Neural cell (in vitro differentiated cells): ENCODE measurements at regions not wholly inside any gene's neighbourhood (a gene's known extent, or its start where the extent isn't known, plus 50 kb on each side); places are given as distances from the start of the nearest gene placed in this dataset.

Experiments
- H2AFZ ChIP-seq: fragments of 200-600, 300-800 bp; sonication (generic), shearing (Covaris generic); 2 replicates; pipeline ENCODE4 v1.6.0; 2014; ENCODE audit warnings: low read depth, mild to moderate bottlenecking, antibody characterized with exemption, low read length, moderate library complexity
- H3F3A ChIP-seq: fragments of 200-600 bp; shearing (Covaris generic); 2 replicates; pipeline ENCODE4 v1.6.1; 2016; ENCODE audit warnings: mild to moderate bottlenecking, moderate library complexity, mixed read lengths, antibody characterized with exemption, low read length; ENCODE audit not compliant: insufficient read depth, poor library complexity, severe bottlenecking
- H3K27ac ChIP-seq: fragments of 200-600, 300-800 bp; sonication (generic), shearing (Covaris generic); 2 replicates; pipeline ENCODE4 v1.5.1; 2014; ENCODE audit warnings: mild to moderate bottlenecking, low read length, moderate library complexity
- H3K27me3 ChIP-seq: fragments of 300-800, 200-600 bp; sonication (generic), shearing (Covaris generic); 2 replicates; pipeline ENCODE4 v1.6.0; 2014; ENCODE audit warnings: mild to moderate bottlenecking, low read depth, low read length, moderate library complexity; ENCODE audit not compliant: insufficient read depth
- H3K36me3 ChIP-seq: fragments of 300-800, 200-600 bp; sonication (generic), shearing (Covaris generic); 2 replicates; pipeline ENCODE4 v1.5.1; 2014; ENCODE audit warnings: mild to moderate bottlenecking, antibody characterized with exemption, low read length, moderate library complexity; ENCODE audit not compliant: insufficient read depth
- H3K4me2 ChIP-seq: fragments of 300-800, 200-600 bp; sonication (generic), shearing (Covaris generic); 2 replicates; pipeline ENCODE4 v1.6.0; 2014; ENCODE audit warnings: mild to moderate bottlenecking, low read length
- H3K4me3 ChIP-seq: fragments of 300-800, 200-600 bp; sonication (generic), shearing (Covaris generic); 2 replicates; pipeline ENCODE4 v1.5.1; 2014; ENCODE audit warnings: mild to moderate bottlenecking, low read length, moderate library complexity
- H3K79me2 ChIP-seq: fragments of 200-600 bp; shearing (Covaris generic); replicated peaks from 2 replicates; pipeline ENCODE4 v1.6.0; 2014; ENCODE audit warnings: mild to moderate bottlenecking, low read length, moderate library complexity; ENCODE audit not compliant: insufficient read depth
- H3K9ac ChIP-seq: fragments of 300-800, 200-600 bp; sonication (generic), shearing (Covaris generic); 2 replicates; pipeline ENCODE4 v1.6.1; 2016; ENCODE audit warnings: mild to moderate bottlenecking, low read length, mixed read lengths
- H3K9me2 ChIP-seq: fragments of 200-600 bp; shearing (Covaris generic); 2 replicates; pipeline ENCODE4 v1.6.1; 2016; ENCODE audit warnings: mild to moderate bottlenecking, low read length, mixed read lengths; ENCODE audit not compliant: insufficient read depth
- H3K9me3 ChIP-seq: fragments of 200-600, 300-800 bp; sonication (generic), shearing (Covaris generic); 2 replicates; pipeline ENCODE4 v1.6.1; 2016; ENCODE audit warnings: mild to moderate bottlenecking, mixed run types, low read length, moderate library complexity, mixed read lengths
- H4K20me1 ChIP-seq: fragments of 200-600 bp; shearing (Covaris generic); 2 replicates; pipeline ENCODE4 v1.6.1; 2016; ENCODE audit warnings: mild to moderate bottlenecking, mixed run types; ENCODE audit not compliant: insufficient read depth
- CTCF ChIP-seq: fragments of 450-650 bp; IDR thresholded peaks from 2 replicates; pipeline ENCODE4 v1.5.1; 2014; ENCODE audit warnings: antibody characterized with exemption, mild to moderate bottlenecking, moderate library complexity; ENCODE audit not compliant: poor library complexity, severe bottlenecking
- EP300 ChIP-seq: fragments of 450-650 bp; conservative IDR thresholded peaks from 2 replicates; pipeline ENCODE4 v1.6.1; 2014; ENCODE audit warnings: antibody characterized with exemption, mild to moderate bottlenecking, moderate library complexity; ENCODE audit not compliant: poor library complexity, severe bottlenecking
- EZH2 ChIP-seq: fragments of 200-600, 300-800 bp; shearing (Covaris generic), sonication (generic); IDR thresholded peaks from 2 replicates; pipeline ENCODE4 v1.6.1; 2014; ENCODE audit warnings: antibody characterized with exemption, low read length, borderline replicate concordance, mild to moderate bottlenecking; ENCODE audit not compliant: insufficient read depth, poor library complexity, severe bottlenecking
- MXI1 ChIP-seq: fragments of 450-650 bp; conservative IDR thresholded peaks from 2 replicates; pipeline ENCODE4 v1.6.1; 2014; ENCODE audit warnings: antibody characterized with exemption, mild to moderate bottlenecking; ENCODE audit not compliant: poor library complexity, severe bottlenecking
- POLR2AphosphoS5 ChIP-seq: IDR thresholded peaks from 2 replicates; pipeline ENCODE4 v1.6.1; 2012
- RAD21 ChIP-seq: fragments of 450-650 bp; conservative IDR thresholded peaks from 2 replicates; pipeline ENCODE4 v1.6.1; 2014; ENCODE audit warnings: antibody characterized with exemption, mild to moderate bottlenecking, moderate library complexity
- REST ChIP-seq: IDR thresholded peaks from 2 replicates; pipeline ENCODE4 v1.6.1; 2012; ENCODE audit warnings: borderline replicate concordance
- SMC3 ChIP-seq: fragments of 450-650 bp; conservative IDR thresholded peaks from 2 replicates; pipeline ENCODE4 v1.6.1; 2014; ENCODE audit warnings: antibody characterized with exemption, mild to moderate bottlenecking, moderate library complexity; ENCODE audit not compliant: poor library complexity
- TAF1 ChIP-seq: IDR thresholded peaks from 2 replicates; pipeline ENCODE4 v1.6.1; 2012; ENCODE audit warnings: low read depth

DNA sequence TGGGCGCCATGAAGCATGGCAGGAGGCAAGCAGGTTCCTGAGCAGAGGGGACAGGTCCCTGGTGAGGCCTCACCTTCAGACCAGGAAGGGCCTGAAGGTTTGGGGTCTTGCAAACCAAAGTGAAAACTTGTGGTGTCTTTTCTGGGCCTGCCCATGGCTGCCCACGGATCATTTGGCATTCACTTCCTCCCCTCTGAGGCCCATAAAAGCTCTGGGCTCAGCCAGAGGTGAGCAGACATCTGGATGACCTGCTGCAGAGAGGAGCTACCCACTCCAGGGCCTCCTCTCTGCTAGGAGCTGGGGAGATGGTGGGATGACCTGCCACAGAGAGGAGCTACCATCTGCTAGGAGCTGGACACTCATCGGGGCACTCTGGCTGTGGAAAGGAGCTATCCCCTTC, 112.9 kb upstream of the TMEM18 start:
- Histone ChIP-seq H2AFZ (no peak overlapping the region), H3K27ac (no peak overlapping the region), H3K9me2 (no peaks in the 10 kb centered on the region), H3K79me2 (no peaks in the 10 kb centered on the region), H3K4me3 (no peak overlapping the region), H4K20me1 (no peaks in the 10 kb centered on the region), H3F3A (no peaks in the 10 kb centered on the region), H3K4me2 (no peak overlapping the region), H3K9ac (no peak overlapping the region), H3K27me3 (no peaks in the 10 kb centered on the region), H3K36me3 (no peaks in the 10 kb centered on the region), H3K9me3 (no peaks in the 10 kb centered on the region)
- no peak for TF ChIP-seq RAD21
- no peak for TF ChIP-seq MXI1
- TF ChIP-seq EP300 = no peak
- no peak for TF ChIP-seq CTCF
- no peak for TF ChIP-seq POLR2AphosphoS5
- no peak for TF ChIP-seq TAF1
- no peak for TF ChIP-seq EZH2

- Histone ChIP-seq H3K79me2 (no peaks in the 10 kb centered on the region), H3K9ac (no peak overlapping the region), H3K4me2 (no peak overlapping the region), H3K9me3 (no peaks in the 10 kb centered on the region), H3K4me3 (no peak overlapping the region), H3K27me3 (no peaks in the 10 kb centered on the region), H2AFZ (no peak overlapping the region), H3F3A (no peaks in the 10 kb centered on the region), H3K36me3 (no peaks in the 10 kb centered on the region), H3K27ac (no peak overlapping the region), H3K9me2 (no peaks in the 10 kb centered on the region), H4K20me1 (no peaks in the 10 kb centered on the region)
- TF ChIP-seq POLR2AphosphoS5 (no peak), MXI1 (no peak), REST (no peak), CTCF (no peak), EZH2 (no peak), SMC3 (no peak), TAF1 (no peak), EP300 (no peak), RAD21 (no peak)
Measured at GRCh38 chr2:789529-789928, 112.3 kb upstream of the TMEM18 start.
